OCI-LY7 (cell line): ENCODE measurements at regions not wholly inside any gene's neighbourhood (a gene's known extent, or its start where the extent isn't known, plus 50 kb on each side); places are given as distances from the start of the nearest gene placed in this dataset.

Experiments used
- EZH2phosphoT487 ChIP-seq: fragments of 200-600 bp; sonication (generic); IDR thresholded peaks from 2 replicates; pipeline ENCODE4 v1.6.1; 2018; ENCODE audit warnings: low read depth, borderline replicate concordance, mild to moderate bottlenecking, mixed run types, antibody characterized with exemption, low read length, moderate library complexity, mixed read lengths
- TF ChIP-seq, protein P1 (sequence below): fragments of 200-600 bp; sonication (generic); conservative IDR thresholded peaks from 2 replicates; pipeline ENCODE4 v1.5.1; 2014; ENCODE audit warnings: mild to moderate bottlenecking, antibody characterized with exemption, low read length, moderate library complexity, mixed read lengths

- TF ChIP-seq, protein P1, sequence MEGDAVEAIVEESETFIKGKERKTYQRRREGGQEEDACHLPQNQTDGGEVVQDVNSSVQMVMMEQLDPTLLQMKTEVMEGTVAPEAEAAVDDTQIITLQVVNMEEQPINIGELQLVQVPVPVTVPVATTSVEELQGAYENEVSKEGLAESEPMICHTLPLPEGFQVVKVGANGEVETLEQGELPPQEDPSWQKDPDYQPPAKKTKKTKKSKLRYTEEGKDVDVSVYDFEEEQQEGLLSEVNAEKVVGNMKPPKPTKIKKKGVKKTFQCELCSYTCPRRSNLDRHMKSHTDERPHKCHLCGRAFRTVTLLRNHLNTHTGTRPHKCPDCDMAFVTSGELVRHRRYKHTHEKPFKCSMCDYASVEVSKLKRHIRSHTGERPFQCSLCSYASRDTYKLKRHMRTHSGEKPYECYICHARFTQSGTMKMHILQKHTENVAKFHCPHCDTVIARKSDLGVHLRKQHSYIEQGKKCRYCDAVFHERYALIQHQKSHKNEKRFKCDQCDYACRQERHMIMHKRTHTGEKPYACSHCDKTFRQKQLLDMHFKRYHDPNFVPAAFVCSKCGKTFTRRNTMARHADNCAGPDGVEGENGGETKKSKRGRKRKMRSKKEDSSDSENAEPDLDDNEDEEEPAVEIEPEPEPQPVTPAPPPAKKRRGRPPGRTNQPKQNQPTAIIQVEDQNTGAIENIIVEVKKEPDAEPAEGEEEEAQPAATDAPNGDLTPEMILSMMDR: no peak
- TF ChIP-seq EZH2phosphoT487: no peak
These were observed 232.5 kb upstream of the JUN start for GRCh38 chr1:59016390-59016789.
